GM21367 (cell line): ENCODE measurements at regions not wholly inside any gene's neighbourhood (a gene's known extent, or its start where the extent isn't known, plus 50 kb on each side); places are given as distances from the start of the nearest gene placed in this dataset.

Experiments
- ATAC-seq: cut with Tn5 transposase; IDR thresholded peaks from one replicate; pipeline ENCODE4 v1.9.1; 2021; ENCODE audit not compliant: unreplicated experiment

DNA sequence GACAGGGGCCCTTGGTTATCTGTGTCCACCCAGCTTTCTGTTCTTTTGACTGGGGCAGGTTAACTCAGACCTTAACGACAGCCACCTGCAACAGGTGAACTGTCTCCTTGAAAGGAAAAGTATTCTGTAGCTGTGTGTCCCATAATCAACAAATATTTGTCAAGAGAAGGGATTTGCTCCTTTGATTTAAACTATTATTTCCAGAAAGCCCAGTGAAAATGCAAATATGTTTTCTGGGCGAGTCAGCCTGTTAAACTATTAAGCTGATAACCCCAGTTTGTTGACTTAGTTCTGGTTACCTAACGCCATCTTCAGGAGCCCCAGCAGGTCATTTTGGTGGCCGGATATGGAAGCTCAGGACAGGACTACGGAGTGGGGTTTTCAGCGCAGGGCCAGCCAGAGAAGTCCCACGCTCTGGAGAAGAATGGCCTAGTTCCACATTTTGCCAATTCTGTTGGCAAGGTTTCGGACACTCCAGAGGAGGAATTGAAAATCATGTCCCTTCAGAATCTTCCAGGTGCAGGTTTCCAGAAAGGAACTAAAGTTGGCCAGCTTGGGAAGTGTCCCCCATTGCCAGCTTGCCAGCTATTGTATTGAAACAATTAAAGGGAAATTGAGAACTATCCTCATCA is 54.5 kb downstream of the ADRA2A start:
- ATAC-seq: no peak

DNA sequence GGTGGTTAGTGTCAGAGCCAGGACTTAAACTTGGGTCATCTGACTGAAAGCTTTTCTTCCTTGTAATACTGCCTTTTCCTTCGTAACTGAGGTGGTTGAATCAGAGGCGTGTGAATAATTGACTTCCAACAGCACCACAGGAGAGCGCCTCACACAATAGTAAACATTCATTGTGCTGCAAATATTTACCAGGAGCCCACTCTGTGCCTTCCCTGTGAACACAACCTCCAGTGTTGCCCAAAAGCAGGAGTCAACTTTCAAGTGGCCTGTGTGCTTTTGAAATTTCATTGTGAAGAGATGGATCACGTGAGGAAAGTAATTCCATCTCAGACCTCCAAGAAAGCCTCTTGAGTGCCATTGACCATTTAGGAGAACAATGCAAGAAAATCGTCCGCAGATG is 60.2 kb downstream of the ADRA2A start:
- no peak for ATAC-seq

DNA sequence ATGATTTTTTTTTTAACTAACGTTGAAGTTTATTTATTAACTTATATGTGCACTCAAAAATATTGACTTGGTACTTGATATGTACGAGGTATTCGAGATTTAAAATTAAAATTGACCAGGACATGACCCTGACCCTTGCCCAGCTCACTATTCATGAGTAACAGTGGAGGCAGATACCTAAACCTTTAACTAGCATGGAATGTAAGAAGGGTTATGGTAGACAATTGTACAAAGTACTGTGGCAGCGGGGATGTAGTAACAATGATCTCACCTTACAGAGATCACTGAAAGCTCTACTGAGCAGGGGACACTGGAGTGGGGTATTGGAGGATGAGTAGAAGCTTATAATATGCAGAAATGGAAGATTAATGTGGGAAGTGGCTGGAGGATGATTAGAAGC is 60.8 kb downstream of the ADRA2A start:
- ATAC-seq: no peak

DNA sequence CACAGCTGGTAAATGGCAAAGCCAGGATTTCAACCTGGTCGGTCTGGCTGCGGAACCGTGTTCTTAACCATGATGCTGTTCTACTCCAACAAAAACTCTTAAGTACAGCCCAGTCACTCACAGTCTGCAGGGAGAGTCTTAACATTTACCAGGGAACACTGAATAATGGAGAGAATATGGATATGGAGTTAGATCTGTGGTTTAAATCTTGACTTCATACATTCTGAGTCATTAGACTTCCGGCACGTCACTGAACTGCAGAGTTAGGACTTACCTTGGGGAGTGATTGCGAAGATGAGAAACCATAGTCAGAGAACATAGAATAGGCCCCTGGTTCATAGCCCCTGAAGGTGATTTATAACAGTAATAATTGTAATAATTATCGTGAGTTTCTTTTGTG is 61.7 kb downstream of the ADRA2A start:
- ATAC-seq: no peak

DNA sequence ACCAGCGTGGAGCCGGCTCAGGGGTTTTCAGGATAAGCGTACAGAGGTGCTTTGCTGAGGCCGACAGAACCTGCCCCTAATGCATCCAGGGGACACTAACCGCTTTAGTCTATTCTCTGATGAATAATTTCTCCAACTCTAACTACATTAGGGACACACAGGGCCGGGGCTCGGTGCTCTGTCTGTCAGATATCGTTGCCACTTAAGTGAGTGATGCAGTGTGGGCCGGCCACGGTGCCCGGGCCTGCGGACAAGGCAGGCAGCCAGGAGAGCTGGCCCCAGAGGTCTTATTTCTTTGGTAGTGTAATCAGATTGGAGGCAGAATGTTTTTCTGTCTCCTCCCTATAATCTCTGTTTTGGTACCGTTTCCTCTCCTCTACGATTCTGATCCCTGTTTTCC is 62.7 kb downstream of the ADRA2A start:
- ATAC-seq: no peak

DNA sequence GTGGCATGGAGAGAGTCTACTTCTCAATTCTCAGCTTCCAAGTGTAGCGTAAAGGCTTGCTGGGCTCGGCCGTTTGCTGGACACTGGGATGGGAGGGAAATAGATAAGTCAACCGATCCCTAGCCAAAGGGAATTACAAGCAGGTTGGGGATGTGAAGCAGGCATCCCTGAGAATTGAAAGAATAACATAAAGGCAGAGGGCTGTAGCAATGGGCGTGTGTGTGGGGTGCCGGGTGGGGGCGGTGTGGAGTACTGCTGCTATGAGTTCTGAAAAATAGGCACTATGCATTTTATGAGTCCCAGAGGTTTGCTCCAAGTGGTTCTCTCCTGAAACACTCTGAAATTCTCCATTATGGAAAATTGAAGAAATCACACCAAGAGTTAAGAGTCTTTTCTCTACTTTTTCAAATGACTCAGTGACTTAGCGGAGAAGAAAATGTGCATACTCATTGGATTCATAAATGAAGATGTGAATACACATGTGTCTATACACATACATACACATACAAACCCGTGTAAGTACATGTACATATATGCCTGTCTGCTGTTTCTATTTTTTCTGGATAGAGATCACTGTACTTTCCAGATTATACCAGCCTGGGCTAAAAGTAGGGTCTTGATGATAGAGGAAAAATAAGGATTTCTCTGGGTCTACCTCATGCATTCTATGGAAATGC is 65.4 kb downstream of the ADRA2A start:
- no peak for ATAC-seq

DNA sequence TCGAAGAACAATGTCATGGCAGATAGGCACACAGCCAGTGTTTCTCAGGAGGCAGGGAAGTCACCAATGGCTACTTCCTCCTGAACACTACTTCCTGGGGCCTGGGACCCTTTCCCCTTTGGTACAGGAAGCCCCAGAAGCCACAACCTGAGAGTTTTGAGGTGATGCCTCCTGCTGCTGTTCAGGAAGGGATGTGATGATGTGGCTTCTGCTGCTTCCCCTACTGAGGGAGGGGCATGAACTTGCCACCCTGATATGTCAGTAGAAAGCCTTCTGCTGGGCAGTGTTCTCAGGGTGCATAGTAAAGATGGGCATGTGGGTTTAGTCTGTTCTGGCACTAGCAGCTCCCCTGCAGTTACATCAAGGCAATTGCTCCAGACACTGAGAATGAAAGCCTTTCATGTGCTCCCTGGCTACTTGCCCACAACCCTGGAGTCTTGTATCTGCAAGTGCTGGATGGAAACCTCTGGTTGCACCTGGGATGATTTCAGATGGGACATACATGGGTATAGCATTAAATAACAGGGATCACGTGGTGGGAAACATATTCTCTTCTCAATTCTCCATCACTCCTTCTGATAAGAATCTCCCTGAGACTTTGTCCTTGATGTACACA is 69.3 kb downstream of the ADRA2A start:
- no peak for ATAC-seq

DNA sequence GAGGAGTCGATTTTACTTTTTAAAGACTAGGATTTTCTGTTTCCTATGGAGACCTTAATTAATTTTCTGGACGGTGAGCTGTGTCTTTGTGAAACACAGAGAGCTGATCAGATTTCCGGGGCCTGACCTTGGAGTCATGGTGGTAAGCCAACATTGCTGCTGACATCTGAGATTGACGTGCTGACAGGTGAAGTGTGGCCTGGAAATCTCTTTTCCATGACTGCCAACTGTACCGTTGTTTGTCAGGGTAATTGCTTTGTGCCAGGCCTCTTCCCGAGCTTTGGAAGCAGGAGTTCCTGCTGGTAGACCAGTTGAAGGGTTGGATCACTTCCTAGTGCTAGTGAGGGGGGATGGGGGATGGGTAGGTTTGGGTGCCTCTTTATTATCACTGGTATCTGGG is 71.2 kb downstream of the ADRA2A start:
- ATAC-seq: no peak

DNA sequence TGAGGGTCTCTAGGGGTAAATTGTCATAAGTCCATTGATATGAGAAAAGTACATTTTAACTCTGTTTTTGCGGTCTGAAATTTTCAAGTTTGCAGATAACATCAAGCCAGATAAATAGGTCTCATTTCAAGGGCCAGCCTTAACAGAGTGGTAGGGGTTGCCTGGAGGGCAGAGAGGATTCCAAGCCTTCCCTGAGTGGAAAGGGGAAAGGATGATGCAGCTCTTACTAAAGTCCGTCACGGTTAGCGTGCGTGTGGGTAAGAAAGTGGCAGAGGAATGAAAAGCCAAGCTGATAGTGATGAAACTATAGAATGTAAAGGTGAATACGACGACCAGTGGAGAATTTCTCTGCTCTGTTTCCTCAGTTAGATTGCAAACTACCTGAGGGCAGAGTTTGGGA is 71.6 kb downstream of the ADRA2A start:
- no peak for ATAC-seq

DNA sequence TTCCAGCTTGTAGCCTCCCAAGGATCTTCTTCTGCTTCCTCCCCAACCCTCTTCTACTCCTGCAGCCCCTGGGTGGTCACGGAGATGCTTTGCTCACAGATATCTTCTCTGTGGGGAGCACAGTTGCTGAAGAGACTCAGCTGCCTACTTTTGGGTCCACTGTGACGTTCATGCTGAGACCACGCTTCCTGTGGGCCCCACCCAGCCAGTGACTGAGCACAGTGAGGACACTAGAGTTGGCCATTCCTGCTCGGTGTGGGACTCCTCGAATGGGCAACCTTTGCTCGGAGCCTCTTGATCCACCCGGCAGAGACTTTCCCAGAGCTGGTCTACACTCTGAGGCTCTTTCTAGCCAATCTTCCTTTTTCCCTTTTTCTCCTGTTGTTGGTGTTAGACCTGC is 73.9 kb downstream of the ADRA2A start:
- ATAC-seq: no peak

DNA sequence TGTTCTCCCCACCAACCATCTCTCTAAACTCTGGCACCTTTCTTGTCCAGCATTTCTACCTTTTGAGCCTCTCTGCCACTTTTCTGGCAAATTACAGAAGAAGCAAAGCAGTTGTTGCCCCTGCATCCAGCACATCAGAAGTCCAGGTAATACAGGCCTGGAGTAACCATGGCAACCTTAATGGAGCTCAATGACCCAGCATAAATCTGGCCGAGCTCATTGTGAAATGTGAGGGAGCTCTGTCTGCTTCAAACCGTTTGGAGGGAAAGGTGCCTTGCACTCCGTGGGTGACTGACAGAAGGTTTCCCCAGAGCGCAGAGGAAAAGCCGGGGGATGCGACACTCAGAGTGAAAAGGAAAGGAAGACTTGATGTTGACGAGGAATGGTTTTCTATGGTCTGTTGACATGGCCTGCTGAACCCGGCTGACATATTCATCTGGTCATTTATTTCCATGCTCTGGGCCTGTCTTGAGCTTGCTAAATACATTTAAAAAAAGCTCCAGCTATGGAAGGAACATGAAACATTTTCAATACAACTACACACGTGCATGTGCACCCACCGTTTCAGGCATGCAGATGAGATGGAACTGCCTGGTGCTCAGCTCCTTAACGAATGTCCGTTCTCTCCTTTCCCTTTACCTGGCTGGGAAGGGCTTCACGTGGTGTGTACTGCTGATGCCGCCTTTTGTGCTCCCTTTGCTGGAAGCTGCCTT is 74.9 kb downstream of the ADRA2A start:
- no peak for ATAC-seq

DNA sequence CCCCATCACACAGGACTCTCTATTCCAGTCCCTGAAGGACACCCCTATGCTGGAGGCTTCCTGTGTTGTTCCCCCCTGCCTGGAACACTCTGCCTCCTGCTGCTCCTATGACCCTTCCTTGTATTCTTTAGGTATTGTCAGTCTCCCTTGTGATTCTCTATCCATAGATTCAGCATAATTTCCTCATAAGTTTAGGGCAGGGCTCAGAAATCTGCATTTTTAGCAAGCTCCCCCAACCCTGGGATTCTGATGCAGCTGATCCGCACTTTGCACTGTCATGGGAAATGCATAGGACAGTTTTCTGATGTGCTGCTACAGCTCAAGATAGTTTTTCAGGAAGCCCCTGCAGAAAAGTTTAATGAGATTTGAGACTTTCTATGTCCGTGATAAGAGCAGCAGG is 79.9 kb downstream of the ADRA2A start:
- no peak for ATAC-seq

DNA sequence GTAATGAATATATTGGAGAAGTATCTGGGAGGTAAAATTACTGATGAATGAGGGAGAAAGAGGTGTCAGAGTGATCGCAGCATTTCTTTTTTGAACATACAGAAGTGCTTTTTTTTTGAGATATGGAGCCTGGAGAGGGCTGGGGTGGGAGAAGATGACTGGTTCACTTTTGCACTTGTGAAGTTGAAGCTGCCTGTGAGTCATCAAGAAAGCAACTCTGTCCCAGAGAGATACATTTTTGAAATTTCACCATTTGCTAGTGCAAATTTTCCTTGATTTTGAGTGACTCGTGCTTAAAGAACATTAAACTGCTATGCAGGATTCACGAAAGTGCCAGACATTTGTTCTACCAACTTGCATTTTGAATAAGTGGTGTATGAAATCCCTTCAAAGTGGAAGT is 81.8 kb downstream of the ADRA2A start:
- ATAC-seq: no peak

DNA sequence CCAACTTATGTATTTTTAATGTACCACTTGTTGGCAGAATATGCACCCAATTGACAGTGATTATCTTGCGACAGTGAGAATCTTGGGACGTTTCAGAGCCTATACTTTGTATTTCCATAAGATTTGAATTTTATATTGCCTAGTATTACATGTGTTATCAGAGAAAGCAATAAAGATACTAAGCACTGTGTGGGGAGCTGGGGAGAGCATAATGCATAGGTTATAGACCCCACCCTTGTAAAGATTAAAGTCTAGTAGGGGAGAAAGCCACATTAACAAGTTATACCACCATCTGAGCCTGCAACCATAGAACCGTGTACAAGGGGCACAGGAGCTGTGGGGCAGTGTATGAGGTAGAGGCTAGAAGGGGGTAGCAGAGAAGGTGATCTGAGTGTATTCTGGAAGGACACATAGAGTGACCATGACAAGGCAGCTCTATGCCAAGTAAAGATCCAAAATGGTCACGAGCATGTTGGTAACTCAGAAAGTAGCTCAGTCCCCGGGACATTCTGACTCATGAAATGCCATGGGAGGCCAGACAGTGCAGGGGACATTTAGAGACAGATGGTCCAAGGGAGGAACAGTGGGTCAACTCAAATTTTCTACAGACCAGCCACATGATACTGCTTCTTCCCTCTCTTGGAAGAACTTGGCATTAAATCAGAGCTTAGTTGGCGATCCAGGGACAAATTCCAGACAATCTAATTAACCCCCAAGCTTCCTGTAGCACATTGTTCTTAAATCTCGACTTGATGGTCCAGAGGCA is 84.5 kb downstream of the ADRA2A start:
- no peak for ATAC-seq

DNA sequence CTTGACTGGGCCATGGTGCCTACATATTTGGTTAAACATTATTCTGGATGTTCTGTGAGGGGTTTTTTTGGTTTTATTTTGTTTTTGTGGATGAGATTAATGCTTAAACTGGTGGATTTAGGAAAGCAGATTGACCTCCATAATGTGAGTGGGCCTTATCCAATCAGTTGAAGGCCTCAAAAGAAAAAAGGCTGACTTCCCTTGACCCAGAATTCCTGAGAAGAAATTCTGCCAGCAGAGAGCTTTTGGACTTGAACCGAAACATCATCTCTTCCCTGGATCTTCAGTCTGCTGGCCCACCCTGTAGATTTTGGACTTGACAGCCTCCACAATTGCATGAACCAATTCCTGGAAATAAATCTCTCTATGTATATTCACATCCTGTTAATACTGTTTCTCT is 94.4 kb downstream of the ADRA2A start:
- ATAC-seq: no peak

DNA sequence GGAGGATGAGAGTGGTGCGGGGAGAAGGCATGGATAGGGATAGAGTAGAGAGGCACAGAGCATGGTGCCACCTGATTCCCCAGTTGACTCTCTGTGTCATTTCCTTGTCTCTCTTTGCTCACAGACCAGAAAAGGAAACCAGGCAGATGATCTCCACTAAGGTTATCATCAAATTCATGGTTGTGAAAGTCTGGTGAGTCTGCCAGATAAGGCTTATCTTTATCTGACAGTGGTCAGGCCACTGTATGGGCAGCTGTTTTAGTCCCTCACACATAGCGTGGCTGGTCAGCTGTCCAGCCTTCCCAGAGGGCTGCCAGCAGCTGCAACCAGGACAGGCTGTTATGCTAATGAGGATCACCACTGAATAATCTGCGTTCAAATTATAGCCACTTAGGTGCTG is 99.0 kb downstream of the ADRA2A start:
- ATAC-seq: no peak

DNA sequence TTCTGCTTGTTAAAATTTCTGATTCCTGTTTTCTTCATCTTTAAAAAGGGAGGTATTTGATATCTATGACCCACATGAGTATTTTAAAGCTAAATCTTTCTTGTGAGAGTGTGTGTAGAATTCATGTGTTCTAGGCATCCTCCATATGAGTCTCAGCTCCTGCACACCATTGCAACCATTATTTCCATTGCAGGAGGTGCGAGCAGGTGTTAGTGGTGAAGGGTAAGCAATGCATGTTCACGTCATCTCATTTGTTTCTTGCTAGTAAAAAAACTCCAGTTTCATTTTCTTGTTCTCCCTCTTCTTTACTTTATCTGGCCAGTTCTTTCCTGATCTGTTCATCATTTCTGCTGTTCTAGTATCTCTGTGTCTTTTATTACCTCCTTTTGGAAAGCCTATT is 100.5 kb downstream of the ADRA2A start:
- peak; percentile 64 for ATAC-seq

DNA sequence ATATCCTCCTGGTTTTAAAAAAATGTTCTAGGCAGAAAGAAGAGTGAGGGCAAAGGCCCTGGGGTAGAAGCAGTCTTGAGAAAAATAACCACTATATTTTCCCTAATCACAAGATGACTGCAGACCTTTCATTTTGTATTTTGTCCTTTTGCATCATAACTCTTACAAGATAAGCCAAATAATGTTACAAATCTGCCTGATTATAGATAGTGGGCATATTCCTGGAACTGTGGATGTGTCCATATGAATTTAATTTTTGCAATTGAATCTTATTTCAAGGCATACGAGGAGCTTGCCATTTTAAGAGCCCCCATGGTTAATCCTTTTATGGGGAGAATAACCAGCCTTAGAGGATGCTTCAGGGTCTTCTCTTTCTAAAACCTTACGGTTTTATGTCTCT is 102.7 kb downstream of the ADRA2A start:
- no peak for ATAC-seq

DNA sequence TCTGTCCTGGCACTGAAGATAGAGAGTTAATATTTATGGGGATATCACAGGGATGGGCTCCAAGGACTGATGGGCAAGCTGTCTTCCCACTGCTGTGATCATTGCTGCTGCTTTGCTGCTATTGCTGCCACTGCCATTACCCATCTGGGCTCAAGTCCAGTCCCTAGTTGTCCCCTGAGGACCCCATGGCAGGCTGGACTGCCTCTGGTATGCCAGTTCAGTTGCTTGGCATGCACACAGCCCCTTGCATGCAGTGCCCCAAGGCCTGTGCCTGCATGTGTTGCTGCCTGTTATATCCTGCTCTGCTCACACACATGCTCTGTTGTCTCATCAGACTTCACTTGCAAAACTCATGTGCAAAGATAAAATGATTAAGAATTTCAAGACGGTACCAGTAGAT is 109.5 kb downstream of the ADRA2A start:
- no peak for ATAC-seq

DNA sequence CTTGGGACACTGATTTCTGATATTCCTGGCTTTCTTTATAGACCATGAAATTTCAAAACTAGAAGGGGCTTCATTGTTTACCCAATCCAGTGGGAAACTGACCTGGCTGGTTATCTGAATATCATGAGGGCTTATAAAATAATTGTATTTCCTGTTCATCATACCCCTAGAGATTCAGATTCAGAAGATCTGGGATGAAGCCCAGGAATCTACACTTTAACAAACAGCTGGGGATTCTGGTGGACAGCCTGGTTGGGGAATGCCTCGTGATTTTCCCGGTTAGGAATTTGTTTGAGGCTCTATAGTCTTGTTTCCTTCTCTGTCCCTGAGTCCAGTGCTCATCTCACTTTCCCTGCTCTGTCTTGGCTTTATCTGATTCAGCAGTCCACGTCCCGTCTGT is 110.3 kb downstream of the ADRA2A start:
- ATAC-seq: no peak

DNA sequence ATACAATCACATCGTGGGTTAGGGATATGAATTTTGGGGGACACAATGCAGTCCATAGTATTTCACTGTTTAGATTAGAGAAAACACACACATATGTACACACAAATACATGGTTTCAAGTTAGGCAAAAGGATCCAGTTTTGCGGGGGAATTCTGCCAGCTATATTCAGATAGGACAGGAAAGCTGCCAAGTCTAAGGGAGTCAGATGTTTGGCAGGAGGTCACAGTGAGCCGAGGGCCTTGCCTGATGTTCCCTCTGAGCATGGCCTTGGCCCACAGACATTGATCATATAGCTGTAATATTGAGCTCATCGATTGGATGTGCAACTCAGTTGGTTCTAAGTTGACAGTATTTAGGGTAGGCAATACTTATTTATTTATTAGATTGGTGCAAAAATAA is 122.8 kb downstream of the ADRA2A start:
- no peak for ATAC-seq
